ENCODE measurements at regions not wholly inside any gene's neighbourhood (a gene's known extent, or its start where the extent isn't known, plus 50 kb on each side); places are given as distances from the start of the nearest gene placed in this dataset.

DNA sequence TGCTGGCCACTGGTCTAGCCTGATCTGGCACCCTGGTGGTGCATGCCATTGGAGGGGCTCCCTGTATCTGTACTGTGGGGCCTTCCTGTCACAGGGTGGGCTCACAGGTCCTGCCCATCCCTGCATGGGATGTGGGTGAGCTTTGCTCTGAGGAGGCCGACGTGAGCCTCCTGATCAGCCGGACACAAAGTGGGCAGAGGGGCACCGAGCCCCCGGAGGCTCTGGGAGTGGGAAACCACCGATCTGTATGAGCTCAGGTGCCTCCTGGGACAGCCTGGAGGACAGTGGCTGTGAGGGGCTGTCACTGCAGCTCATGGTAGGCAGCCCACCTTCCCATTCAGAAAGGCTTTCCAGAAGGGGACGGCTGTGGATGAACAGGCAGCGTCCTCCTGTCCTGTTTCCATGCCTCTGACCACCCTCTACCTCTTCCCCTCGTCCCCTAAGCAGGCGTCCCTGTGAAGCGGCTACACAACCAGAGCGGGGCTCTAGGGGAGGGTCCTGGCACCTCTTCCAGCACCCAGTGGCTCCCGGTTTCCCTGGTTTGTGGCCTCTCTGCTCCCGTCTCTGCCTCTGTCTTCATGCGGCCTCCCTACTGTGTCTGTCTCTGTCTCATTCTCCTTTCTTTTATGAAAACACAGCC is 112.5 kb upstream of the OTOS start:
- CTCF ChIA-PET, result no interaction called here
- TF ChIP-seq L3MBTL2 (conservative IDR thresholded peaks at IDR 0.05) (no peak), BHLHE40 (IDR thresholded peaks at IDR 0.05; ENCODE audit: borderline replicate concordance) (no peak), CTBP1 (IDR thresholded peaks at IDR 0.05; ENCODE audit: borderline replicate concordance) (no peak), ARNT (IDR thresholded peaks at IDR 0.05) (no peak), FOXA1 (IDR thresholded peaks at IDR 0.05) (no peak), FOXK2 (IDR thresholded peaks at IDR 0.05) (no peak), FOXM1 (IDR thresholded peaks at IDR 0.05; ENCODE audit: borderline replicate concordance) (no peak), ELF4 (IDR thresholded peaks at IDR 0.05) (no peak)
- TF ChIP-seq, protein P1, sequence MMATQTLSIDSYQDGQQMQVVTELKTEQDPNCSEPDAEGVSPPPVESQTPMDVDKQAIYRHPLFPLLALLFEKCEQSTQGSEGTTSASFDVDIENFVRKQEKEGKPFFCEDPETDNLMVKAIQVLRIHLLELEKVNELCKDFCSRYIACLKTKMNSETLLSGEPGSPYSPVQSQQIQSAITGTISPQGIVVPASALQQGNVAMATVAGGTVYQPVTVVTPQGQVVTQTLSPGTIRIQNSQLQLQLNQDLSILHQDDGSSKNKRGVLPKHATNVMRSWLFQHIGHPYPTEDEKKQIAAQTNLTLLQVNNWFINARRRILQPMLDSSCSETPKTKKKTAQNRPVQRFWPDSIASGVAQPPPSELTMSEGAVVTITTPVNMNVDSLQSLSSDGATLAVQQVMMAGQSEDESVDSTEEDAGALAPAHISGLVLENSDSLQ (IDR thresholded peaks at IDR 0.05), result no peak
- POLR2A ChIA-PET, result no interaction called here
- no peak for DNase-seq (ENCODE audit: extremely low spot score)

DNA sequence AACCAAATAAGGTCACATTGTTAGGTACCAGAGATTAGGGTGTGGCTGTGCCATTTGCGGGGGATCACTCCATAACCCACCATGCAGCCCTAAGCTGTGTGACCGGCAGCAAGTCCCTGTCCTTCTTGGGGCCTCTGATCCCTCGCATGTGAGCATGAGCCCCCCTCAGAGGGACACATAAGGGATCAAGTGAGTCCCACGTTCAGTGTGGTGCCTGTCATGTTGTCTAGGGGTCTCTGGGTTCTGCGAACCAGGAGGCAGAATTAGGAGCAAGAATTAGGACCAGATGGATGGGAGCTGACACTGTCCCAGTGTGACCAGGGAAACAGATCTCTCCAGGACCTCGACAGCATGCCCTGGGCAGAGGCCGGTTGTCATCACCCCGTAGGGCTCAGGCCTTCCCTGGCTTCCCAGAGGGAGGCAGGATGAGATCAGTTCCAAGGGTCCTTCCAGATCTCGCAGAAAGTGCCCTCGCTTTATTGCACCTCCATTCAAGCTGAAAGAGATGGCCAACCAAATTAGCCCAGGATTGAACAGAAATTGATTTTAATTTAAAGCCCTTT is 113.2 kb upstream of the OTOS start:
- POLR2A ChIA-PET, result no interaction called here
- CTCF ChIA-PET, result no interaction called here
- no peak for TF ChIP-seq ZNF384 (IDR thresholded peaks at IDR 0.05)
- TF ChIP-seq LEF1 (IDR thresholded peaks at IDR 0.05; ENCODE audit: borderline replicate concordance), result no peak
- no peak for TF ChIP-seq BHLHE40 (IDR thresholded peaks at IDR 0.05; ENCODE audit: borderline replicate concordance)
- no peak for TF ChIP-seq FOXK2 (IDR thresholded peaks at IDR 0.05)
- TF ChIP-seq, protein P1 (IDR thresholded peaks at IDR 0.05), result no peak
- no peak for DNase-seq (ENCODE audit: extremely low spot score)

DNA sequence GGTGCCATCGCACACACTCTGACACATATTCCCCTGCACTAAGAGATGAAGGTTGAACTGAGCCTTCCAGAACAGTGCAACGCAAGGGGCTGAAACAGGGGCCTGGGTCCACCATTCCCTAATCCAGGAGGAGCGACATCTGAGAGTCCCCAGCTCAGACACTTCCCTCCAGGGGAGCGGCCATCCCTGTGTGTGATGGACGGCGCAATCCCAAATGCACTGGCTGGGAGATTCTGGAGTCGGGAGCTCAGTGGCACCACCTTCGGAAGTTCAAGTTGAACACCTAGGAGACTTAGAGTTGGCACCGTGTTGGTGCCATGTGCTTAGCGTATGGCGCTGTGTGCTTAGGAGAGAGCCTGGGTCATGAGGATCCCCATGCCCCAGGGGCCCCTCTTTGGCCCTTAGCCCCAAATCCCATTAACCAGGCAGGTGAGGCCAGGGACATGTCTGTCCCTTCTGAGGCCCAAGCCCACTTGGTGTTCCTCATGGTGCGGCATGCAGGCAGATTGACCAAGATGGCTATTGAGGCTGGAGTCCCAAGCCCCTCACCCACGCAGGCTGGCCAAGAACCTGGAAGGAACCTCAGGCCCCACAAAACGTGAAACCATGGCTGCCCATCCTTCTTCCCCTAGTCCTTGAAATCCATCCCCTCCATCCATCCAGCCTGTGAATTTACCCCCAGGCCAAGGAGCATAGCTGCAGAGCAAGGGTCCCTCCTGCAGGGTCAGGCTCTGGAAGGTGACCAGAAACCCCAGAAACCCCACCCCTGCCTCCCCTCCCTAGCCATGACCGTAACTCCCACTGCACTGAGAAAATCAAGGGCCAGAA is 114.1 kb upstream of the OTOS start:
- ChIA-PET POLR2A (no interaction called here), CTCF (no interaction called here)
- DNase-seq (ENCODE audit: extremely low spot score), result no peak
- TF ChIP-seq LEF1 (IDR thresholded peaks at IDR 0.05; ENCODE audit: borderline replicate concordance), result no peak
- TF ChIP-seq SP1 (IDR thresholded peaks at IDR 0.05), result no peak
- no peak for TF ChIP-seq NFRKB (IDR thresholded peaks at IDR 0.05)
- TF ChIP-seq ARNT (IDR thresholded peaks at IDR 0.05), result no peak
- no peak for TF ChIP-seq BHLHE40 (IDR thresholded peaks at IDR 0.05; ENCODE audit: borderline replicate concordance)
- no peak for TF ChIP-seq FOXM1 (IDR thresholded peaks at IDR 0.05; ENCODE audit: borderline replicate concordance)
- TF ChIP-seq FOXA1 (IDR thresholded peaks at IDR 0.05), result no peak
- TF ChIP-seq TARDBP (IDR thresholded peaks at IDR 0.05), result no peak
- TF ChIP-seq SUZ12 (IDR thresholded peaks at IDR 0.05), result no peak
- TF ChIP-seq CTBP1 (IDR thresholded peaks at IDR 0.05; ENCODE audit: borderline replicate concordance), result no peak
- TF ChIP-seq HDGF (IDR thresholded peaks at IDR 0.05; ENCODE audit: borderline replicate concordance), result no peak
- TF ChIP-seq L3MBTL2 (conservative IDR thresholded peaks at IDR 0.05), result no peak
- TF ChIP-seq ZNF384 (IDR thresholded peaks at IDR 0.05), result no peak
- TF ChIP-seq FOXK2 (IDR thresholded peaks at IDR 0.05), result no peak

DNA sequence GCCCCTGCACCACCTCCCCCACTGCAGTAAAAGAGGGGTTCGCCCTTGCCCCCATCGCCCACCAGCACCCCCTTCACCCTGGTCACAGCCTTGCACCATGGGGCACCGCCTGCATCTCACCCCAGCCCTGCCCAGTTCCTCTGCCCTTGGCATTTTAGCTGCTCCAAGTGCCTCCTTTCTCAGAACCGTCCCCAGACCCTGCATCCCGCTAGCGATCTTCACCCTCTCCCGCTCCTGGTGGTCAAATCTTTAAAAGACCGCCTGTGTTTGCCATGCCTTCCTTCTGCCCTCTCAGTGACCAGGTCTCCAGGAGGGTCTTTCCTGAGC is 114.7 kb upstream of the OTOS start:
- TF ChIP-seq ELF4 (IDR thresholded peaks at IDR 0.05) (no peak), ARNT (IDR thresholded peaks at IDR 0.05) (no peak), BHLHE40 (IDR thresholded peaks at IDR 0.05; ENCODE audit: borderline replicate concordance) (no peak)
- POLR2A ChIA-PET, result no interaction called here
- CTCF ChIA-PET, result no interaction called here

DNA sequence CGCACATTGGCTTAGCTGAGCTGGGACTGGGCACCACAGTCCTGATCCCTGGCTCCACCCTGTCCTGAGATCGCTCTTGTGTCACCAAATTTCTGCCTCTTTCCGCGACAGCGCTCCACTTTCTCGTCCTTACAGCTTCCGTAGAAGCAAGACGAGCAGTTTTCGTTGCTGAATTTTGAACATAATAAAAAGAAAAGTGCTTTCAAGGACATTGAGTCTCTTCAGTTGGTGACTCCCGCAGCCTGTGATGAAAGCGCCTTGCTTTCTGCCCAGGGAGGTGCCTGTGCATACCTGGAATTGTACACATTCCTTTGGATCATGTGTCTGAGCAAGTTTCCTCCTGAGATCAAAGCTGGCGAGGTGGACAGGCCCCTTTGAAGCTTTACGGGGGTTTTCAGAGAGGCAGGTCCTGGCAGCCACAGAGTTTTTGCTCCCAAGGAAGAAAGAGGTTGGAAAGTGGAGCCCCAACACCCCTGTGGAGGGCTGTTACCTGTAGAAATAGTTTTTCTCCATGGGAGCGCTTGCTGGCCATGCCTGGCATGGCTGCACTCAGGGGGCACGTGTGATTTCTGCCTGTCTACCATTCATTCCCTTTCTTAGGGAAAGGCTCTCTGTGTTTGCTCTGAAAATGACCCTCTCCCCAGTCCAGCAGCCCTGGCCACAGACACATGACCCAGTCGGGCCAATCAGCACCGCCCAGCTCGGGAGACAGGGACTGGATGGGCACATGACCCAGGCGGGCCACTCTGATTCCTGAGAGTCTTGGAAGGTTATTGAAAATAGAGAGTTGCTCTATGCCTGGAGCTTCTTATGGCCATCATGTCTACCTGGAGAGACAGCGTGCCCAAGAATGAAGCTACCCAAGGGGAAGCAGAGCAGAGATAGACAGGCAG is 115.6 kb upstream of the OTOS start:
- POLR2A ChIA-PET, result no interaction called here
- CTCF ChIA-PET, result no interaction called here
- DNase-seq (ENCODE audit: extremely low spot score), result no peak
- no peak for TF ChIP-seq ZNF384 (IDR thresholded peaks at IDR 0.05)
- TF ChIP-seq TARDBP (IDR thresholded peaks at IDR 0.05), result no peak
- no peak for TF ChIP-seq HDGF (IDR thresholded peaks at IDR 0.05; ENCODE audit: borderline replicate concordance)

More for the DNA sequence above, 114.7 kb upstream of the OTOS start:
- DNase-seq (ENCODE audit: extremely low spot score), result no peak

DNA sequence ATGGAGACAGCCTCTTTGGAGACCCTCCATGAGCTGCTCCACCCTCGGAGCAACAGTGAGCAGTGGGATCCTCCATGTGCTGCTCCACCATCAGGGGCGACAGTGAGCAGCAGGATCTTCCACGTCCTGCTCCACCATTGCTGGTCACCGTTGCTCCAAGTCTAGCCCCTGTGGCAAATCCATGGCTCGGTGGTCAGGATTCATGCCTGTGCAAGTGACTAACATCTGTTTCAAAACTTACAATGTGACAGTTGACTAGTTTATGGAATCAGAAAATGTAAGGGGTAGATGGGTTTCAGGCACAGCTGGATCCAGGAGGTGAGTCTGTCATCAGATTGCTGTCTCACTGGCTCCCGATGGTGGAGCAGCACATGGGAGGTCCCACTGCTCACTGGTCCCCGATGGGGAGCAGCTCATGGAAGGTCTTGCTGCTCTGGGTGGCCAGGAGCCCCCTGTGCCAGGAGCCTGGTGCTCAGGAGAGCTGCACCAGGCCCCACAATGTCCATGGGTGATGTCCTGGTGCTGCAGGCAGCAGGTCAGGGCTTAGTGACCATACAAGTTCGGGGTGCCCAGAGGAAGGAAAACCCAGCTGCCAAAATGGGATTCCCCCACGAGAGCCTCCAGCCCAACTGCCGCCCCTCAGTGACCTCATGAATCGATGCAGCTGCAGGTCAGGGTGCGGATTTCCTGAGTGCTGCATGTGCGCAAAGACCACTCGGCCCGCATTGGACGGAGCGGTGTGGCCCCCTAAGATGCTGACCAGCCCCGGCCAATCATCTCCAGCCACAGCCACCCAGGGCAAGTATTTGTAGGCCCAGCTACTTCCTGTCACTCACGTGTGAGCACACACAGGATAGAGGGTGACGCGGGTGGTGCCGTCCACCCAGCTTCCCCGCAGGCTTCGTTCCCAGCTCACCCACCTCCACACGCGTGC is 116.5 kb upstream of the OTOS start:
- DNase-seq (ENCODE audit: extremely low spot score), result no peak
- ChIA-PET POLR2A (no interaction called here), CTCF (no interaction called here)
- TF ChIP-seq CTBP1 (IDR thresholded peaks at IDR 0.05; ENCODE audit: borderline replicate concordance) (no peak), ZNF384 (IDR thresholded peaks at IDR 0.05) (no peak), FOXM1 (IDR thresholded peaks at IDR 0.05; ENCODE audit: borderline replicate concordance) (no peak), LEF1 (IDR thresholded peaks at IDR 0.05; ENCODE audit: borderline replicate concordance) (no peak), FOXK2 (IDR thresholded peaks at IDR 0.05) (no peak), SUZ12 (IDR thresholded peaks at IDR 0.05) (no peak), TARDBP (IDR thresholded peaks at IDR 0.05) (no peak)
